ENCODE measurements at regions not wholly inside any gene's neighbourhood (a gene's known extent, or its start where the extent isn't known, plus 50 kb on each side); places are given as distances from the start of the nearest gene placed in this dataset. TPM values are rescaled to one million over a fixed set of nuclear protein-coding genes. Genes with fewer than 3 reads are reported as not detected.

GRCh38 chr7:155862123-155862892 is 50.0 kb upstream of the SHH start:
- CTCF ChIA-PET = interaction anchor here (0.6 kb wide), 1 partner anchor 16 kb away, joined by 3 read pairs; no protein-coding TSS in a partner anchor

More at GRCh38 chr7:155862123-155862892, 50.0 kb upstream of the SHH start:
- POLR2A ChIA-PET = no interaction called here
- FAIRE-seq (no peak), DNase-seq (ENCODE audit: low read depth, low spot score) (no peak)
- no peaks in the 10 kb centered on the region for H3K79me2 ChIP-seq (ENCODE audit: control insufficient read depth, insufficient read depth, low read length)
- no peaks in the 10 kb centered on the region for H3K9me1 ChIP-seq (replicated peaks; ENCODE audit: control insufficient read depth, extremely low read depth, insufficient read depth, low read length)
- no peak overlapping the region for H3K9ac ChIP-seq (replicated peaks; ENCODE audit: extremely low read depth, insufficient read depth, low read length)
- intact Hi-C loops (cut with micrococcal nuclease) = no loop called here
- H3K4me2 ChIP-seq (ENCODE audit: insufficient read depth, low read length) = no peak overlapping the region
- no peak overlapping the region for H3K4me3 ChIP-seq (replicated peaks in 1 of 3; ENCODE audit: insufficient read depth in 1 of 3, low read depth in 1 of 3, low read length in 3 of 3)
- no peak overlapping the region for H2AFZ ChIP-seq (ENCODE audit: low read depth, low read length)
- H3K4me1 ChIP-seq (ENCODE audit: control insufficient read depth, extremely low read depth, insufficient read depth, low read length) = no peaks in the 10 kb centered on the region
- H3K9me3 ChIP-seq (replicated peaks; ENCODE audit: control insufficient read depth, insufficient read depth, low read length) = no peaks in the 10 kb centered on the region
- H3K27ac ChIP-seq (ENCODE audit: insufficient read depth, low read depth, low read length) = no peak overlapping the region
- dilution Hi-C loops (cut with MboI; ENCODE audit: extremely low pct_ligation_motif_present, low sequenced_read_pairs) = no loop called here
- H3K27me3 ChIP-seq (ENCODE audit: control insufficient read depth in 2 of 2, insufficient read depth in 2 of 2, low read length in 2 of 2) = no peaks in the 10 kb centered on the region
- no peaks in the 10 kb centered on the region for H3K36me3 ChIP-seq (ENCODE audit: control insufficient read depth in 2 of 2, extremely low read depth in 1 of 2, insufficient read depth in 2 of 2, low read length in 2 of 2)
- BruUV-seq (replicated peaks) = no TSS peak
- no peaks in the 10 kb centered on the region for H4K20me1 ChIP-seq (replicated peaks; ENCODE audit: control insufficient read depth, extremely low read depth, insufficient read depth, low read length)
- TF ChIP-seq FOS (IDR thresholded peaks at IDR 0.05; ENCODE audit: borderline replicate concordance, insufficient read depth, low read length) (no peak), CTCF (IDR thresholded peaks at IDR 0.05; ENCODE audit: extremely low read depth in 1 of 2, insufficient read depth in 1 of 2, low read depth in 1 of 2, low read length in 2 of 2) (peak in 1 of 2 donors; percentile 6)

Small RNAs in the stretch of these regions (small RNA-seq; reads per million reads assigned to genes)
- not detected for gene AC093813.1 (ENCODE audit: insufficient read depth, insufficient read length, low read depth, low replicate concordance)
- not detected for gene RF00019 (ENCODE audit: insufficient read depth, insufficient read length, low read depth, low replicate concordance)
